ENCODE measurements at regions not wholly inside any gene's neighbourhood (a gene's known extent, or its start where the extent isn't known, plus 50 kb on each side); places are given as distances from the start of the nearest gene placed in this dataset.

- no peak for DNase-seq
Measured at GRCh38 chr4:156710365-156711192, 261.0 kb downstream of the PDGFC start.

DNA sequence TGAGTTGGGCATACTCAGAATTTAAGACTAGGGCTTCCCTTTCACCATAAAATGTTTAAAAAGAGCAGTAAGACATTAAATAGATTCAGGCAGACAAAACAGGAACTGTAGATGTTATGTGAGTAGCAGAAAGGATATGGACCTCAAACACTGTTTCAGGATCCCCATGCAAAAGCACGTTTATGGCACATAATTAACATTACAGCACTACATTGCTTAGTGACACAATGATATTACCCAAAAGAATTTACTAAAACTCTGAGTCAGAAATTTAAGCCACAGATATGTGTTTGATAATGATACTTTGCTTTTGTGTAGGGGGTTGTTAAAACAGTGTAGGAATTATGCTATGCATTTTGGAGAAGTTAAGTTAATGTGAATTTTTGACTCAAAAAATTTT is 266.3 kb downstream of the PDGFC start:
- no peak for DNase-seq

DNA sequence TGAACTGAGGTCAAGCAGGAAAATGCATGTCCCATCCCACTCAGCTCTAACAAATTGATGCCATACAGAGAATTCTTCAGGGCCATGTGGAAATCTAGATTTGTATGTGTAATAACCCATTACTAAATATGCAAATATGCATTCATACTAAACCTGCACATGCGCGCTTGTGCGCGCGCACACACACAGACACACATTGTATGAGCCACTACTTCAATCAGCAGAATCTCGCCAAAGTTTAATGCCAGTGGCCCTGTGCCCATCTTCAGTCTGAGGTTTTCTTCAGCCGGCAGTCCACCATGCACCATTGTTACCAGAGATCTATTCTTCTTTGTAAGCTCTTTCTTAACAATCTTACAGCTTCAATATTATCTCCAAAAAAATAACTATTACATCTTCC is 276.4 kb downstream of the PDGFC start:
- no peak for DNase-seq

GRCh38 chr4:156694413-156694812 is 277.2 kb downstream of the PDGFC start:
- no peak for DNase-seq

DNA sequence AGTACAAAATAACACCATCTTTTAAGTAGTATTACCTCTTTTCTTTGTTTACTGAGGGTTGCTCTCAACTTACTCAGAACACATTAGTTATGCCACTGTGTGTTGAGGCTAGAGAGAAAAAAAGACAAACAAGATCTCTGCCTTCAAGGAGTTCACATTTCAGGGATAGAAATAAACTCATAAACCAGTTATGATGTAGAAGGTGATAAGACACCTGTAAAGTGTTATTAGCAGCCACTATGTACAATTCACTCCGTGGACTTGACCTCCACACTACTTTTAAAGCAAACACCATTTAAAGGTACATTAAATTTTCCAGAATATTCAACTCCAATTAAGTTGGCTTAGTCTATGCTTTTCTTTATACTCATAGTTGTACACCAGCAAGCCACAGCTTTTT is 278.0 kb downstream of the PDGFC start:
- no peak for DNase-seq

DNA sequence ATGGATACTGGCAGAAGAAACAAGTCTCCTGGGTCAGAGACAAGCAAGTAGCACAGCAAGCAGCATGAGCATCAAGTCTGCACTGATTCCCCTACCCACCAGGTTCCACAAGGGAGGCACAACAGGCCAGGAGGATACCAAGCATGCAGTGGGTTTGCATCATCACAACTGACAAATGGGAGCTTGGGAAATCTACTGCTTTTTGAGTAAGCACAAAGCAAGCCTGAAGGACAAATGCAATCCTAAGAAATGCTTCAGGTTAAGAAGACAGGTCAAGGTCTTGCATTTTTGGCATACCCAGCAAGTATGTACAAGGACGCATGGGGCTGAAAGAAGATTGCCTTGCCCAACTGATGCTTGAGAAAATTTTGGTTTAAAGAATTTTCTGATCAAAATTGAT is 279.6 kb downstream of the PDGFC start:
- DNase-seq: no peak

GRCh38 chr4:156690572-156690971 is 281.0 kb downstream of the PDGFC start:
- no peak for DNase-seq

DNA sequence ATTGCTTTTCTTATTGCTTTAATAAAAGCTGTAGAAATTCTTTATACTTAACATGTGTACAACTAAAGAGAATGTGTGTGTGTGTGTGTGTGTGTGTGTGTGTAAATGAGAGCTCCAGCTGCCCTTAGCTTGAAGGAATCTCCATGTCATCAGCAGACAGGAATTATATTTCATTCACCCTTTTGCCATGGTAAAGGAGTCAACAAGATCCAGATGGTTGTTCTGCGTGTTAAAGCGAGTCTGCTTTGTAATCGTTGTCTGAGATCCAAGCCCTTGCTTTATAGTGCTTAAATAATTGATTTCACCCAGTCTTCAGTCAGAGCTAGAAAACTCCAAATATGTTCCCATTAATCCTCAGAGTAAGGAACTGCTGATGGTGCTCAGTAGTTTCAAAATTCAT is 285.5 kb downstream of the PDGFC start:
- no peak for DNase-seq

- DNase-seq: no peak
Measured at GRCh38 chr4:156685308-156685707, 286.3 kb downstream of the PDGFC start.

DNA sequence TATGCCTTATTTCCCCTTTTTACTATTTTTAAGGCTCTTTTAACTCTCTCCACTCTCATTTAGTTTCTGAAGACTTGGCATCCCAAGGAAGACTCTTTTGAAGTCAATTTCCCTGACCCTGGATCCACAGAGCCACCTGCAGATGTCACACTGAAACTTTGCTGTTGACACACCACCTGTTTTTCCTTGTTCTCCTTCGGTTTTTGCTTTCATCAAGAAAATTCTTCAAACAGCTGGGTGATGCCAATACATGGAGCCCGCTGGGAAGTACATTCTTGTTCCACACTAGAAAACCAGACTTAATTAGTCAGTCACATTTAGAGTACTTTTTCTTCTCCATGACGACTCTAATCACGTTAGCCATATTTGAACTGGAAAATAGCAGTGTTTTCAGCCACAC is 293.9 kb downstream of the PDGFC start:
- no peak for DNase-seq

DNA sequence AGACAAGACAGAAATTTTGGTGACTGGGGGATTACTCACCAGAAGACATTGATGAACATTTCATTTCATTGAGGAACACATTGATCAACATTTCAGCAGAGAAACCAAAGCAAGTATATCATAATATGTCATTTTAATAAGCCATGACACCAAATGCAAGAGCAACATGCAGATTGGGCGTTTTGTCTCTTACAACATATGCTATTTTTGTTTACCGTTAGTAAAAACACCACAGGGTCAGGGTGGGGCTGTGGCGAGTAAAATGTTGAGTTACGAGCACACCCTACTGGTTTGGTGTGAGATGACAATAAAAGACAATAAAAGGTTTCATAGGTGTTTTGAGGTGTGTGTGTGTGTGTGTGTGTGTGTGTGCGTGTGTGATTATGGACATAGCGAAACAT is 294.5 kb downstream of the PDGFC start:
- DNase-seq: no peak

- no peak for DNase-seq
Measured at GRCh38 chr4:156676116-156676851, 295.3 kb downstream of the PDGFC start.

GRCh38 chr4:156673483-156673882 is 298.1 kb downstream of the PDGFC start:
- DNase-seq: no peak

DNA sequence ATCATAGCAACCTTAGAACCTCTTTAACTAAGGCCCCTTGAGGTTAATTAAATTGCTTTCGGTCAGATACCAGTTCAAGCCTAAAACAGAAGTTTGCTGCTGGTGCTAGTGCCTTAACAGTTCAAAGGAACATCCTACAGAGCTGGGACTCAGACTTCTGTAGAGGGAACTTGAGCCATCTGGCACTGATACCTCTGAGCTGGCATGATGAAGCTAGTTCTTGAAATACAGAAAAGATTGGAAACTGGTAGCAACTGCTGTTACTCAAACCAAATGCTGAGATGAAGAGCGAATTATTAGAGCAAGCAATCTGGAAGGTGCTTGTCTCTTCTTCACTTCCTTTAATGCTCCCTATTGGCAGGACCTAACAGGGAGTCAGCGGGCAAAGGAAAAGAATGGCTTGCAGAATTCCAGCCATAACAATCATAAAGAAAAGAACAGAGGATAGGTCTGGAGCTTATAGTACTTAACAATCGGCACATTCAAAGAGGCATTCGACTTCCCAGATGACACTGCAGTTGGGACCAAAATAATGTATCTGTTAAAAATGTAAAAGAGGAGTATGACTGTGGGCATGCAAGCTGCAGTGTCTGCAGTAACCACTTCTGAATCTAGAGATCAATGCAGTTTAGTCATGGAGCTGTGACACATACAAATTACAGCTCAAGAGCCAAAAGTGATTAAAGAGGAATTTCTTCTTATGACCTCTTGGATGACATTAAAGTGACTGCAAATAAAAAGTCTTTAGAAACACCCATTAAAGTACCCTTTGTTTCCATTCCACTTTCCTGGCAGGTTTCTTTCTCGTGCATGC is 298.9 kb downstream of the PDGFC start:
- no peak for DNase-seq

DNA sequence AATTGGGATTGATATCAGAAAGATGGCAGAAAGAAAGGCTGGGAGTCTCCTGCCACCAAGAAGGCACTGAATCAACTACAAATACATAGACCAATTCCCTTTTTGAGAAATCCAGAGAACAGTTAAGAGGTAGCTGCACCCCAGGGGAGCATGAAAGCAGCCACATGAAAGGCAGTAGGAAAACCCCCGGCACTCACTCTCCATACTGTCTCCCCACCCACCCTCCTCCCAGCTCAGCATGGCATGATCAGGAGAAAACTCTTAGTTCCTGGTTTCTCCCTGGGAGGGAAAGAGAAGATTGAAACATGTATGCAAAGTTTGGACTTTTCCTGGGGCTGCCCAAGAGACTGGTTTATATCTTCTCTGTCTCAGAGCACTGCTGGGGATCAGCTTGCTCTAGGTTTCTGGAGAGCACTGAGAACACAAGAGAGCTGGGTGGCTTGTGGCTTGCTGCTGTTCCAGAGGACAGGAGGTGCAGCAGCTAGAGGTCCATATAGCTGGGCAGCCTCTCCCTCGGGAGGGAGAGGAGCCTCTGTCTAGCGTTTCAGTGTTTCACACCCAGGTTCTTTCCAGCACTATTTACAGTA is 305.7 kb downstream of the PDGFC start:
- DNase-seq: no peak

DNA sequence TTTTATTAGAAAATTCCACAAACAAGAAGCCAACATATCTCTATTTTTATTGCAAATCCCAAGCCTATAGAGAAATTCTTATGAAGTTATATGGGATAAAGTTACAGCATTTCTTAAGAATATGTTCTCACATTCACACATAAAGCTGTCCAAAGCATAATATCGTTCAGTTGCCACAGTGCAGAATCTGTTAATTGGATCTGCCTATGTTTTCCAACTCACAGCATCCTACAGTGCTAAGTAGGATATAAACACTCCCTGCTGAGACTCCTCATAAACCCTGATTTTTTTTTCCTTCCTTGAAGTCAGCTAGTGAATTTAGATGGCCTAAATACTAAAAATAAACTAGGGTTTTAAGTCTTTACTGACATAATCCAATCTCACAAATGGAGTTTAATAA is 307.9 kb downstream of the PDGFC start:
- no peak for DNase-seq

GRCh38 chr4:156662921-156663320 is 308.7 kb downstream of the PDGFC start:
- DNase-seq: no peak

DNA sequence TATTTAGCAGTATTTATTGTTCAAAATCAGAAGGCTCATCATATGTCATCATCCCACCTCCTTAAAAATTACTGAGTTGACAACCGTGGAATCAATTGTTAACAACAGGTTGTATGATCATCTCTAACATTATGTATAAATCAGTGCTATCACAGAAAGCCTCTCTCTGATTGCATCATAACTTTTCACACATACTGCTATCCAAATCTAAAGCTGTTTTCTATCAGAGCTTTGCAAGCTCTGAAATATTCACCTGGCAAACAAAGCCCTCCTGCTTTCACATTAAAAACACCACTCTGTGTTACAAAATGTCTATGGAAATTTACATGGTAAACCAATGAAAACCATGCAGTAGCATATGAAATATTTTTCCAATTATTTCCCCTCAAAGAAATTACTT is 310.0 kb downstream of the PDGFC start:
- no peak for DNase-seq

- no peak for DNase-seq
Measured at GRCh38 chr4:156660465-156660864, 311.1 kb downstream of the PDGFC start.

DNA sequence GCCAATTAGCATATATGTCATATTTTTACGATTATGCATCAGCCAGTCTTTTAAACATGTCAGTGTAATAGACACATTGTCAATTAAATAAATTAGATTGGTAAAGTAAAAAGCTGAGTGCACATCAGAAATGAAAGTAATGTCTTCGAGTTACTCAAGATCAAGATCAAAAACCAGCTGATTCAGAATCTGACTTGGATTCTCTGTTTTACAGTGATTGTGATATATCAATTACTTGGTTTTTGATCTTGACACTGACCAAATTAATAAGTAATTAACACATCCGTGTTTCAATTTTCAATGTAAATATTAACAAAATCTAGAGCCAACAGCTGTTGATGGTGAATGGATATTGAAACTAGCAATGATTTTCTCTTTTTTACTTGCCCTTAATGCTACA is 311.6 kb downstream of the PDGFC start:
- no peak for DNase-seq

GRCh38 chr4:156659570-156659969 is 312.0 kb downstream of the PDGFC start:
- no peak for DNase-seq

- no peak for DNase-seq
Measured at GRCh38 chr4:156656896-156657295, 314.7 kb downstream of the PDGFC start.

- no peak for DNase-seq
Measured at GRCh38 chr4:156654410-156654809, 317.2 kb downstream of the PDGFC start.

Data from NCI-H1105 (cell line).